IPS-NIHi11 (cell line): ENCODE measurements at regions not wholly inside any gene's neighbourhood (a gene's known extent, or its start where the extent isn't known, plus 50 kb on each side); places are given as distances from the start of the nearest gene placed in this dataset.
"Not testable (repeated sequence)": the region's sequence is repeated elsewhere in the genome, so short reads cannot be mapped to it uniquely, and the experiment has no call there.

Source experiments
- DNase-seq: peaks from one replicate; pipeline ENCODE4 v3.0.0; 2012; ENCODE audit warnings: mixed read lengths, low spot score

DNA sequence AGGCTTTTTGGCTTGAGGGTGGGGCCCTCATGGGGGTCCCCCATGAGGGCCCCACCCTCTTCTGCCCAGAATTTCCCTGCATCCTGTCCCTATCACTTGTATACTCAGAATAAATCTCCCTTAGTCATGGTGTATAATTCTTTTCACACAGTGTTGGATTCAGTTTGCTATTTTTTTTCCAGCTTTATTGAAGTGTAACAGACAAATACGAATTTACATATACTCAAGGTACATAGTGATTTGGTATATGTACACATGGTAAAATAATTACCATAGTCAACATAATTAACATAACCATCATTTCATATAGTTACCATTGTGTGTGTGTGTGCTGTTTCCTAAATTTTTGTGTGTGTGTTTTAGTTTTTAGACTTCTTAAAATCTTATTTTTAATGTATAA lies 289.4 kb downstream of the CNTNAP3B start:
- DNase-seq: not testable (repeated sequence)

DNA sequence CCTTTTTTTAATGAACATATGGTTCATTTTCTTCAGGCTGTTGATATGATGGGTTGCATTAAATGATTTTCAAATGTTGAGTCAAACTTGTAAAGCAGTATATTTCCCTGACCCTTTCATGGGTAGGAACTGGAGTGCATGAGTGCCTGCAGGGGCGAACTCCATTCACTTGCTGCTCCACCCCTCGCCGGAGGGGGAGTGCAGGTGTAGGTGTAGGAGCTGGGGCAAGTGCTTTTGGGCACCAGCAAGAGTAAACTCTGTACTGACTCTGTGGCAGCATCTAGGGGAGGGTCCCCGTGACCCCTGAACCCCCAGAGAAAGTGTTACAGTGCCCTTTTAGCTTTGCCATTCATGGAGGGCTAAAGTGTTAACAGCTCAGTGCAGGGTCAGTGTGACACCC lies 290.3 kb downstream of the CNTNAP3B start:
- not testable (repeated sequence) for DNase-seq

DNA sequence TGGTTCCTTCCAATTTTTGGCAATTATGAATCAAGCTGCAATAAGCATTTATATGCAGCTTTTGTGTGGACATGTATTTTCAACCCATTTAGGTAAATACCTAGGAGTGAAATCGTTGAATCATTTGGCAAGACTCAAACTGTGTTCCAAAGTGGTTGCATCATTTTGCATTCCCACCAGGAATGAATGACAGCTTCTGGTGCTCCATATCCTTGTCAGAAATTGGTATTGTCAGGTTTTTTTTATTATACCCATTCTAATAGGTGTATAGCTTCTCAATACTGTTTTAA lies 290.7 kb downstream of the CNTNAP3B start:
- DNase-seq: not testable (repeated sequence)

DNA sequence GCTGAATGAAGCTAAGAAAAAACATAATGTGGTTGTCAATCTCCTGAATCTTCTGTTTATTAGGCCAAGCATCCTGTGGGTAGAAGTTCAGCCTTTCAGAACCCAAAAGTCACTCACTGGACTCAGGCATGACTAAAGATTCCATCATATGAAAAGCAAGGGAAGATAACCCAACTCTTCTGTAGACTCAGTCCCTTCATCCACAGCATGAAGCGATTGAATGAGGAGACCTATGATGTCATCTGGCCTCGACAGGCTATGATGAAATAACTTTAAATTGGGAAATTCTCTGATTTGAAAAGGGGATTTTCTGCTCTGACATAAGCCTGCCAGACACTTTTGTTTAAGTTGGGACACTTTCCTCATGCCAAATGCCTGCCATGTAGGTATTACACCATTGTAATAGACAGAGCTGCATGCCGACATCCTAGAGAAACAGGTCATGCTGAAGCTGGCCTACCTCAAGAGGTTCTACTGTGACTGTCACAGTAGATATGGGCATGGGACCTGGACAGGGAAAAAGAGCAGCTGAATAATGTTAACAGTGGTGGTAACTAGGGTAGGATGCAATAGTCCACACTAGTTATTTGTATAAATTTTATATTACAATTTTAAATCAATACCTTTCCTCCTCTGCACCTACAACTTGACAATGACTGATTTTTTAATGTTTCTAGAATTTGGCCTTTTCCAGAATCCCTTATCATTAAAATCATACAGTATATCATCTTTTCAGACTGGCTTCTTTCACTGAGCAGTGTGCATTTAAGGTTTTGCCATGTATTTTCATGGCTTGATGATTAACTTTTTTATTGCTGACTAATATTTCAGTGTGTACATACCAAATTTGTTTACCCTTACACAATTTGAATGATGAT lies 291.3 kb downstream of the CNTNAP3B start:
- DNase-seq: not testable (repeated sequence)

GRCh38 chr9:41833108-41833507 lies 296.1 kb downstream of the CNTNAP3B start:
- not testable (repeated sequence) for DNase-seq

GRCh38 chr9:41824723-41825122 lies 304.5 kb downstream of the CNTNAP3B start:
- DNase-seq: not testable (repeated sequence)

DNA sequence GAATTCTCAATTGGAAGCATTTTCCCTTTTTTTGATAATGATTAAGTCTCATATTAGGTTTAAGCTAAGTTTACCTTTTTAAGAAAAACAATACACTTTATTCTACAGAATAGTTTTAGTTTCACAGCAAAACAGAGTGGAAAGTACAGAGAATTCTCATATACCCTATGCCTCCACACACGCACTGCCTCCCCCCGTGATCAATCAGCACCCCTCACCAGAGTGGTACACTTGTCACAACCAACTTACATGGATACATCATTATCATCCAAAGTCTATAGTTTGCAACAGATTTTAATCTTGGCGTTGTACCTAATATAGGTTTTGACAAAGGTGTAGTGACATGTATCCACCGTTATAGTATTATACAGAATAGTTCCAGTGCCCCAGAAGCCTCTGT lies 326.5 kb downstream of the CNTNAP3B start:
- not testable (repeated sequence) for DNase-seq

DNA sequence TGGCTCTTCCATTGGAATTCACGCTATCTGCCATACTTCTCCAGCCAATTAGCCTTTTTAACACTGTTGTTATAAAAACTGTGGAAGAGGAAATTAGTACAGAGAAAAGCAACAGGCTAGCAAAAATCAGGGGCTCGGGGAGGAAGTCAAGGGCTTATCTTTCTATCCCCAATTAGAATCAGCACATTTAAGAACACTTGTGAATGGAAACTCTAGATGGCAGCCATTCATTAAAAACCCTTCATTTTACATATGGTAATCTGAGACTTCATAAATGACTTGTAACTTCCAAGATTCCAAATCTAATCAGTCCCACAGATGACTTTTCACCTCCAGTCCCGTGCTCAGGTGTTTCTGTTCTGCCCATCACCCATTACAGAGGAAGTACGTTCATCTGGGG lies 330.5 kb downstream of the CNTNAP3B start:
- DNase-seq: not testable (repeated sequence)

GRCh38 chr9:41790719-41791363 lies 338.4 kb downstream of the CNTNAP3B start:
- not testable (repeated sequence) for DNase-seq

GRCh38 chr9:41790007-41790406 lies 339.2 kb downstream of the CNTNAP3B start:
- not testable (repeated sequence) for DNase-seq

DNA sequence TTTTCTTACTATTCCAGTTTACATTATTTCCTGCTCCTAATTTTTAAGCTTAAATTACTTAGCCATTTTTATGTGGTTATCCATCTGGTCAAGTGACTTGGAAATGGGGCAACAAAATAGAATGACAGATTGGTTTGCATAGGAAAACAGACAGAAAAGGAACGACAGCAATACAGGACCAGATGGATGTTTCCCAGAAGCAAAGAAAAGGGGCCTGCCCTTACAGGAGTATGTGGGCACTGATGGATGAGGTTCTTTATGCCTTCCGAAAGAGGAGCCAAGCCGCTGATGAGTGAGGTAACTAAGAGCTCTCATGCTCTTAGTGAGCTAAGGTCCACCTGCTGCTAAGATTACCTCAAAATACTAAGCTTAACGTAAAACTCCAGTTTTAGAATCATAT lies 339.8 kb downstream of the CNTNAP3B start:
- DNase-seq: not testable (repeated sequence)

DNA sequence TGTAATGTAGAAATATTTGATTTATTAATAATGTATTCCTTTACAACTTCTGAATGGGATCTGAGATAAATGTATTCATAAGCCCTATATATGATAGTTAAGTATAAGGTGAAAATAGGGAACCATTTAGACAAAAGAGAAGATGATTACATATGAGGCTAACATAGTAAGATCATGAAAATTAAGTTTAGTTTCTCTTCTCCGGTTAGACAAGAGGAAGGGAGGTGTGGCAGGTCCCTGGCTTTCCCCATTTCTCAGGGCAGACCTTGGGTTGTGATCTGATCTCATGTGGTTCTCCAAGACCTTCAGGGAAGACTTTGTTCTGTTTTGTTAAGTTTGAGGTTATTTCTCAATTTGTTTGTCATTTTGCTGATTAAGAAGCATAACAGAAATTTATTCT lies 341.3 kb downstream of the CNTNAP3B start:
- not testable (repeated sequence) for DNase-seq

- DNase-seq: not testable (repeated sequence)
These were observed 342.0 kb downstream of the CNTNAP3B start for GRCh38 chr9:41787270-41787669.

DNA sequence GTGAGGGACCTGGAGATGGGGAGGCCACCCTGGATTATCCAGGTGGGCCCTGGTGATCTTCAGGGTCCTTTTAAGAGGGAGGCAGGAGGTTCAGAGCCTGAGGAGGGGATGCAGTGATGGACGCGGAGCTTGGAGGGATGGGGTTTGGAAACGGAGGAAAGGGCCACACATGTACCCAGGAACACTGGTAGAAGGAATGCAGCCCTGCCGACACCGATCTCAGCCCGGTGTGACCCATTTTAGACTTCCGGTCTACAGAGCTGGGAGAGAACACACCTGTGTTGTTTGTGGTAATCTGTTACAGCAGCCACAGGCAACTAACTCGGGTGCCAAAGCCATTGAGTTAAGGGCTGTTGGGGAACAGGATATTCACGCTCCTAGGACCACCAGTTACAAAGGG lies 345.2 kb downstream of the CNTNAP3B start:
- DNase-seq: not testable (repeated sequence)

- DNase-seq: not testable (repeated sequence)
These were observed 346.0 kb downstream of the CNTNAP3B start for GRCh38 chr9:41783070-41783810.

GRCh38 chr9:41781899-41782298 lies 347.3 kb downstream of the CNTNAP3B start:
- not testable (repeated sequence) for DNase-seq

DNA sequence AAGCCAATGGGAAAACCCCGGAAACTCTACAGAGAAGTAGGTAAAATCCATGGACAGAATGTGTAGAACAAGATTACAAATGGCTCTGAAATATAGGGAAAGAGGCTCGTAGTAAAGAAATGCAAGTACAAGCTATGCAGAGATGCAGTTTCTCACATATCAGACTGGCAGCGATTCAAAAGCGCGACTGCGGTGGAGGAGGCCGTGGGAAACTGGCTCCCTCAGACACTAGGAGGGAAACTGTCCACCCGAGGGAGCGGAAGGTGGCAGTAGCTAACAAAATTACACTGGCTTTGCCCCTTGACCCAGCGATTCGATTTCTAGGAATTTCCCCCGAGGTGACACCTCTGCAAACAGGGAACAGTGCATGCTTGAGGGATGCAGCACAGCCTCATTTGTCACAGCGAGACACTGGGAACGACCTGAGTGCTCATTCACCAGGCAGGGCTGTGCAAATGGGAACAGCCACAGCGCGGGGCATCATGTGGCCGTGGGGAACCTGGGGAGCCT lies 349.3 kb downstream of the CNTNAP3B start:
- not testable (repeated sequence) for DNase-seq

DNA sequence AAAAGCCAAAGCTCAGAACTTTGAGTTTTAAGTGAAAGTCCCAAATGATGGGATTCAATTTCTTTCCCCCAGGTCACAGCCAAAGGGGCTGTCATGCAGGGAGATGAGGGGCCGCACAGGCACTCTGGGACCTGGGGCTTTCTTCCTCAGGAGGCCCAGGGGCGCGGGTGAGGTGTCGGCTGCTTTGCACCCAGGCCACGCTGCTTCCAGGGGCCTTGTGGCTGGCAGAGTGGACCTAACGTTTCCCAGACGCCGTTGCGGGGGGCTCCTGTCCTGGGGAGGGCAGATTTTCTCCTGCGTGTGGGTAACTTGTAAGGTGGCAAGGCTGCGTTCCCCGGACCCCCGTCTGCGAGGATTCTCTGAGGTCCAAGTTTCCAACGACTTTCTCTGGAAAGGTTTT lies 350.0 kb downstream of the CNTNAP3B start:
- DNase-seq: not testable (repeated sequence)

DNA sequence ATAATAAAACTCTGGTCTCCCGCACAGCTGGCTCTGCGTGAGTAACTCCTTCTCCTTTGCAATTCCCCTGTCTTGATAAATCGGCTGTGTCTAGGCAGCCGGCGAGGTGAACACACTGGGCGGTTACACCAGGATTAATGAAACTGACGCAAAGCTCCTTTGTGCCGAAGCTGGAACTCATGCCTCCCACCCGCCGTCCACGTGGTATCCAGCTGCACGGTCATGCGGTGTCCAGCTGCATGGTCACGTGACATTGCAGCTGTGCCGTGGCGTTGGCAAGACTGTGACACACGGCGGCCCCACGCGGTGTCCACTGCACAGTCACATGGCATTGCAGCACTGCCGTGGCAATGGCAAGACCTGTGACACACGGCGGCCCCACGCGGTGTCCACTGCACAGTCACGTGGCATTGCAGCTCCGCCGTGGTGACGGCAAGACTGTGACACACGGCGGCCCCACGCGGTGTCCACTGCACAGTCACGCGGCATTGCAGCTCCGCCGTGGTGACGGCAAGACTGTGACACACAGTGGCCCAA lies 350.6 kb downstream of the CNTNAP3B start:
- not testable (repeated sequence) for DNase-seq

DNA sequence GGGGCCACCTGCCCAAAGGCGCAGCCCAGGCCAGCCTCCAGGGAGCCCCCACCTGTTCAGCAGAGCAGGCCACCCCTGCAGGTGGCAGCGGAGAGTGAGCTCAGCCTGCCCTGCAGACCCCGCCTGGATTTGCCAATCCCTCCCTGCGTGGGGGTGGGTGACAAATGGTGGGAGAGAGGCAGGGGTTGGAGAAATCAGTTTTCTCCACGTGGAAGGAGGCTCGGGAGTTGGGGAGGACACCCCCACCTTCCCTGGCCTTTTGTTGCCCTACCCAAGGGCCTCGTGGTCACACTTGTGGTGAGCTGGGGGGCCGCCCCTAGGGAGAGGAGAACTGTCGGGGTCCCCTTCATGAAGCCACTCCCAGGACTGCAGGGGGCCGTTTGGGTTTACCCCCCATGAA lies 351.7 kb downstream of the CNTNAP3B start:
- not testable (repeated sequence) for DNase-seq

DNA sequence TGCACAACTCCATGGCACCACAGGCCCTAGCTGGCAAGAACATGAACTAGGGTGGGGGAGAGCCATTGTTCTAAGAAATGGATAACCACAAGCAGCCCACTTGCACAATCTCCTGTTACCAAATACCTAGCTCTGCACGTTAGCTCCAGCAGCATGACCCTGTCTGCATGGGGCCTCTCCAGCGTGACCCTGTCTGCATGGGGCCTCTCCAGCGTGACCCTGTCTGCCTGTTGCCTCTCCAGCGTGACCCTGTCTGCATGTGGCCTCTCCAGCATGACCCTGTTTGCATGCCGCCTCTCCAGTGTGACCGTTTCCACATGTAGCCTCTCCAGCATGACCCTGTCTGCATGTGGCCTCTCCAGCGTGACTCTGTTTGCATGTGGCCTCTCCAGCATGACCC lies 356.7 kb downstream of the CNTNAP3B start:
- not testable (repeated sequence) for DNase-seq

DNA sequence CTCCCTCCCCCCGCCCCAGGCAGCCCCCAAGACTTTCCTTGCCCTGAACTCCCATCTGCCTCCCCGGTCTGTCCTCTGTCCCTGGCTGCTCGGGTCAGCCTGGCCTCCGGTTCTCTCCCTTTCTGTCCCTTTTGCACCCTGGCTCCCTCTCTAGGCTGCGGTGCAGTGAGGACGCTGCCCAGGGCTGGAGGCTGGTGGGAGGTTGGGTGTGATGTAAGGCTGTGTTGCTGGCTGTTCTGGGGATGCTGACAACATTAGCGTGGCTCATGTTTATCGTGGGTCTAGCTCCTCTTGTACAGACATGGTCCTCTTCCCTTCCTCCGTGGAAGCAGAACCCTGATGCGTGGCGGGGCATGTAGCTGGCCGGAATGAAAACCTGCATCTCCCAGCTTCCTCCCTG lies 357.5 kb downstream of the CNTNAP3B start:
- DNase-seq: not testable (repeated sequence)
